CD4-positive, alpha-beta T cell treated with Interleukin-12 subunit alpha and Interleukin-12 subunit beta, for 1 hour (primary cell): ENCODE measurements at regions not wholly inside any gene's neighbourhood (a gene's known extent, or its start where the extent isn't known, plus 50 kb on each side); places are given as distances from the start of the nearest gene placed in this dataset.

Experiments
- DNase-seq: peaks from one replicate; pipeline ENCODE4 v3.0.0-alpha.2; 2020

GRCh38 chr9:103949096-103949495 is 145.0 kb upstream of the SMC2 start:
- DNase-seq, result no peak

- DNase-seq, result no peak
Measured at GRCh38 chr9:103977163-103977562, 116.9 kb upstream of the SMC2 start.

- no peak for DNase-seq
Measured at GRCh38 chr9:103978396-103978795, 115.7 kb upstream of the SMC2 start.

GRCh38 chr9:103981912-103982311 is 112.2 kb upstream of the SMC2 start:
- no peak for DNase-seq

GRCh38 chr9:103985077-103985476 is 109.0 kb upstream of the SMC2 start:
- DNase-seq, result no peak

- DNase-seq, result no peak
Measured at GRCh38 chr9:103988821-103989220, 105.3 kb upstream of the SMC2 start.

- no peak for DNase-seq
Measured at GRCh38 chr9:103990311-103990710, 103.8 kb upstream of the SMC2 start.

- DNase-seq, result no peak
Measured at GRCh38 chr9:103991001-103991400, 103.1 kb upstream of the SMC2 start.

GRCh38 chr9:103991698-103992097 is 102.4 kb upstream of the SMC2 start:
- no peak for DNase-seq

- no peak for DNase-seq
Measured at GRCh38 chr9:103992938-103993579, 101.0 kb upstream of the SMC2 start.

GRCh38 chr9:103997856-103998370 is 96.2 kb upstream of the SMC2 start:
- DNase-seq, result no peak

- no peak for DNase-seq
Measured at GRCh38 chr9:103999375-104000062, 94.6 kb upstream of the SMC2 start.

- DNase-seq, result no peak
Measured at GRCh38 chr9:104009826-104010225, 84.3 kb upstream of the SMC2 start.

GRCh38 chr9:104022083-104022482 is 72.0 kb upstream of the SMC2 start:
- no peak for DNase-seq

- DNase-seq, result no peak
Measured at GRCh38 chr9:104025104-104025503, 69.0 kb upstream of the SMC2 start.

- no peak for DNase-seq
Measured at GRCh38 chr9:104025945-104026344, 68.2 kb upstream of the SMC2 start.

GRCh38 chr9:104027295-104027694 is 66.8 kb upstream of the SMC2 start:
- no peak for DNase-seq

- DNase-seq, result no peak
Measured at GRCh38 chr9:104028827-104029226, 65.3 kb upstream of the SMC2 start.
